ENCODE measurements at regions not wholly inside any gene's neighbourhood (a gene's known extent, or its start where the extent isn't known, plus 50 kb on each side); places are given as distances from the start of the nearest gene placed in this dataset.

GRCh38 chr9:78150312-78150982 is 85.4 kb upstream of the CEP78 start:
- WGBS (ENCODE audit: extremely low coverage, insufficient read length, low lambda C conversion rate) = no CpG with 5 or more reads among the region's 25 CpGs
- H3K4me3 Mint-ChIP-seq = no peak overlapping the region
- Histone ChIP-seq H3K27ac (ENCODE audit: insufficient read length, low read depth, low read length) (no peak overlapping the region), H3K23me2 (ENCODE audit: insufficient read length, low read depth, low read length, poor library complexity, severe bottlenecking) (no peaks in the 10 kb centered on the region), H3K79me1 (ENCODE audit: insufficient read depth, low read depth, low read length, poor library complexity, severe bottlenecking) (no peaks in the 10 kb centered on the region), H2BK120ac (ENCODE audit: low read depth, low read length, poor library complexity, severe bottlenecking) (no peak overlapping the region), H2BK15ac (ENCODE audit: low read depth, low read length) (no peak overlapping the region), H2AFZ (ENCODE audit: low read length) (no peak overlapping the region), H3T11ph (ENCODE audit: low read length) (no peak overlapping the region), H3K4ac (ENCODE audit: low read depth, low read length) (no peak overlapping the region), H2BK12ac (ENCODE audit: insufficient read length, low read depth, low read length) (no peak overlapping the region), H2AK5ac (ENCODE audit: insufficient read length, low read length) (no peak overlapping the region), H3K23ac (ENCODE audit: insufficient read length, low read depth, low read length) (no peak overlapping the region), H3K4me2 (ENCODE audit: insufficient read depth, insufficient read length, low read length) (no peak overlapping the region), H3K9me3 (ENCODE audit: control insufficient read depth, low read depth, low read length) (no peaks in the 10 kb centered on the region), H3K27me3 (ENCODE audit: insufficient read depth, low read length) (no peaks in the 10 kb centered on the region), H3K14ac (ENCODE audit: insufficient read depth, low read length) (no peak overlapping the region), H4K8ac (replicated peaks; ENCODE audit: insufficient read length, low read depth, low read length) (no peak overlapping the region), H3K9ac (ENCODE audit: extremely low read depth, insufficient read length, low read length) (no peak overlapping the region), H3K18ac (ENCODE audit: insufficient read length, low read depth, low read length) (no peak overlapping the region), H4K5ac (ENCODE audit: insufficient read length, low read depth, low read length) (no peak overlapping the region), H2BK20ac (ENCODE audit: low read depth, low read length, poor library complexity, severe bottlenecking) (no peak overlapping the region), H2BK5ac (ENCODE audit: insufficient read length, low read length) (no peak overlapping the region), H4K91ac (ENCODE audit: insufficient read length, low read depth, low read length) (no peak overlapping the region), H4K20me1 (ENCODE audit: control insufficient read depth, insufficient read depth, insufficient read length) (no peaks in the 10 kb centered on the region), H3K79me2 (ENCODE audit: insufficient read depth, low read length) (no peaks in the 10 kb centered on the region), H3K4me1 (ENCODE audit: insufficient read depth, low read length) (no peaks in the 10 kb centered on the region), H3K56ac (ENCODE audit: insufficient read length, low read depth, low read length) (no peak overlapping the region)
- no peaks in the 10 kb centered on the region for H3K27me3 Mint-ChIP-seq (ENCODE audit: low read depth)
- no peaks in the 10 kb centered on the region for H3K9me3 Mint-ChIP-seq
- H3K27ac Mint-ChIP-seq = no peak overlapping the region
- 0 out of 4 replicates have a peak, but pooled peaks cover 0 to 4% of the 10 kb centered on the region in 2 experiments for H3K4me1 Mint-ChIP-seq
- TF ChIP-seq, protein P1, sequence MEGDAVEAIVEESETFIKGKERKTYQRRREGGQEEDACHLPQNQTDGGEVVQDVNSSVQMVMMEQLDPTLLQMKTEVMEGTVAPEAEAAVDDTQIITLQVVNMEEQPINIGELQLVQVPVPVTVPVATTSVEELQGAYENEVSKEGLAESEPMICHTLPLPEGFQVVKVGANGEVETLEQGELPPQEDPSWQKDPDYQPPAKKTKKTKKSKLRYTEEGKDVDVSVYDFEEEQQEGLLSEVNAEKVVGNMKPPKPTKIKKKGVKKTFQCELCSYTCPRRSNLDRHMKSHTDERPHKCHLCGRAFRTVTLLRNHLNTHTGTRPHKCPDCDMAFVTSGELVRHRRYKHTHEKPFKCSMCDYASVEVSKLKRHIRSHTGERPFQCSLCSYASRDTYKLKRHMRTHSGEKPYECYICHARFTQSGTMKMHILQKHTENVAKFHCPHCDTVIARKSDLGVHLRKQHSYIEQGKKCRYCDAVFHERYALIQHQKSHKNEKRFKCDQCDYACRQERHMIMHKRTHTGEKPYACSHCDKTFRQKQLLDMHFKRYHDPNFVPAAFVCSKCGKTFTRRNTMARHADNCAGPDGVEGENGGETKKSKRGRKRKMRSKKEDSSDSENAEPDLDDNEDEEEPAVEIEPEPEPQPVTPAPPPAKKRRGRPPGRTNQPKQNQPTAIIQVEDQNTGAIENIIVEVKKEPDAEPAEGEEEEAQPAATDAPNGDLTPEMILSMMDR (conservative IDR thresholded peaks at IDR 0.05) = no peak
- no peak for DNase-seq
- H3K36me3 Mint-ChIP-seq (ENCODE audit: insufficient read depth in 1 of 3, low read depth in 3 of 3) = no peaks in the 10 kb centered on the region

Measured in H9 (cell line).